OCI-LY1 (cell line): ENCODE measurements at regions not wholly inside any gene's neighbourhood (a gene's known extent, or its start where the extent isn't known, plus 50 kb on each side); places are given as distances from the start of the nearest gene placed in this dataset.

Experiments used
- H2AFZ ChIP-seq: fragments of 200-600 bp; sonication (generic), shearing (Covaris generic); 2 replicates; pipeline ENCODE4 v1.6.0; 2014; ENCODE audit warnings: antibody characterized with exemption, mild to moderate bottlenecking, low read length
- H3F3A ChIP-seq: fragments of 200-600 bp; sonication (generic), shearing (Covaris generic); 2 replicates; pipeline ENCODE4 v1.6.0; 2014; ENCODE audit warnings: mild to moderate bottlenecking, antibody characterized with exemption, low read length, moderate library complexity; ENCODE audit not compliant: insufficient read depth
- H3K27ac ChIP-seq: fragments of 200-600 bp; sonication (generic); 2 replicates; pipeline ENCODE4 v1.5.1; 2014; ENCODE audit warnings: low read length, mixed run types, mild to moderate bottlenecking, low read depth; ENCODE audit not compliant: poor library complexity, severe bottlenecking
- H3K27me3 ChIP-seq: fragments of 200-600 bp; sonication (generic); 2 replicates; pipeline ENCODE4 v1.6.0; 2014; ENCODE audit warnings: antibody characterized with exemption, mild to moderate bottlenecking, low read length, moderate library complexity; ENCODE audit not compliant: insufficient read depth
- H3K36me3 ChIP-seq: fragments of 200-600 bp; sonication (generic); 2 replicates; pipeline ENCODE4 v1.6.1; 2014; ENCODE audit warnings: mild to moderate bottlenecking, antibody characterized with exemption, low read length, moderate library complexity, mixed read lengths; ENCODE audit not compliant: insufficient read depth
- H3K4me1 ChIP-seq: fragments of 200-600 bp; sonication (generic); 2 replicates; pipeline ENCODE4 v1.5.1; 2014; ENCODE audit warnings: mild to moderate bottlenecking, low read length, moderate library complexity; ENCODE audit not compliant: insufficient read depth, severe bottlenecking
- H3K4me2 ChIP-seq: fragments of 200-600 bp; sonication (generic), shearing (Covaris generic); 2 replicates; pipeline ENCODE4 v1.6.1; 2014; ENCODE audit warnings: low read length
- H3K4me3 ChIP-seq: fragments of 200-600 bp; sonication (generic); 2 replicates; pipeline ENCODE4 v1.5.1; 2014; ENCODE audit warnings: low read length, low read depth, mild to moderate bottlenecking, mixed read lengths; ENCODE audit not compliant: poor library complexity, severe bottlenecking
- H3K79me2 ChIP-seq: fragments of 200-600 bp; shearing (Covaris generic); 2 replicates; pipeline ENCODE4 v1.6.1; 2016; ENCODE audit warnings: mixed run types, low read length, mixed read lengths; ENCODE audit not compliant: insufficient read depth
- H3K9ac ChIP-seq: fragments of 200-600 bp; sonication (generic), shearing (Covaris generic); 2 replicates; pipeline ENCODE4 v1.6.1; 2014; ENCODE audit warnings: mild to moderate bottlenecking, low read length, mixed read lengths
- H3K9me2 ChIP-seq: fragments of 200-600 bp; sonication (generic), shearing (Covaris generic); 2 replicates; pipeline ENCODE4 v1.6.1; 2014; ENCODE audit warnings: low read depth, mild to moderate bottlenecking, low read length, mixed read lengths
- H3K9me3 ChIP-seq: fragments of 200-600 bp; shearing (Covaris generic); 2 replicates; pipeline ENCODE4 v1.6.1; 2014; ENCODE audit warnings: low read length, mixed read lengths
- H4K20me1 ChIP-seq: fragments of 200-600 bp; sonication (generic), shearing (Covaris generic); 2 replicates; pipeline ENCODE4 v1.6.0; 2016; ENCODE audit warnings: mild to moderate bottlenecking, low read length; ENCODE audit not compliant: insufficient read depth
- CTCF ChIP-seq: fragments of 200-600 bp; sonication (generic), shearing (Covaris generic); IDR thresholded peaks from 2 replicates; pipeline ENCODE4 v1.5.1; 2017; ENCODE audit warnings: mild to moderate bottlenecking, antibody characterized with exemption, low read length, moderate library complexity, mixed read lengths
- EZH2 ChIP-seq: fragments of 200-600 bp; sonication (generic), shearing (Covaris generic); IDR thresholded peaks from 2 replicates; pipeline ENCODE4 v1.8.0; 2017; ENCODE audit warnings: borderline replicate concordance, mixed run types, mild to moderate bottlenecking, antibody characterized with exemption, low read length, moderate library complexity, mixed read lengths

DNA sequence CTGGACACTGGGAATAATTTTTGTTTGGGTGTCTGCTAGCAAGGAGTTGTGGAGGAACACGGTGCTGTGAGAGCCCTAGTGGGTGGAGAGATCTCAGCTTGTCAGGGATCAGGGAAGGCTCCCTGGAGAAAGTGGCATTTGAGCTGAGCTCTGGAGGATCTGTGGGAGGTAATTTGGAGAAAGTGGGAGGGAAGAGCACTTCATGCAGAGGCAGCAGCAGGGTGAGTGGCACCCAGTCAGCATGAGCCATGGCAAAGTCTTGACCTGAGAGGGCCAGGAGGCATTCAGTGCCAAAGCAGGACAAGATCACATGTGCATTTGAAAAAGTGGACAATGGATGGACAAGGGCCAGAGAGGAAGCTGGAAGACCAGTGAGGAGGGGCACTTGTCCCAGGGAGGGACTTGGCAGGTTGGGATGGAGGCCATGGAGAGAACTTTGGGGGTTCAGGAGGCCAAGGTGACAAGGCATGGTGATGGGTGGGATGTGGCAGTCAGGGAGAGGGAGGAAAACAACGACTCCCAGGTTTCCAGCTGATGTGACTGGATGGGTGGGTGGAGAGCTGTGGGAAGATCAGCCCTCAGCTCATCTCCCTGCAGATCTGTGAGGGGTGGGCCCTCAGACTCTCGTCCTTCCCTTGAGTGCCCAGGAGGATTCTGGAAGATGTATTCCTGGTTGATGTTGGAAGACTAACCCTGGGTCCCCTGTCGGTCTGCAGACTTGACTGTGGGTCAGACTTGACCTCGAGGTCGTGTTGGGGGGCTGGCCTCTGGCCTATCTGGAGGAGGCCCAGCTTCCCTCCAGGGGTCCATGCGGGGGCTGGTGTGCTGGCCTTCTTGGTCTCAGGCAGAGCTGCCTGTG lies 68.9 kb upstream of the PITX1 start:
- Histone ChIP-seq H3F3A (no peaks in the 10 kb centered on the region), H3K27me3 (no peaks in the 10 kb centered on the region), H3K4me1 (no peaks in the 10 kb centered on the region), H3K27ac (no peak overlapping the region), H3K9me2 (no peaks in the 10 kb centered on the region), H3K4me3 (no peak overlapping the region), H3K79me2 (no peaks in the 10 kb centered on the region), H3K9ac (no peak overlapping the region), H3K9me3 (no peaks in the 10 kb centered on the region), H2AFZ (no peak overlapping the region), H3K36me3 (no peaks in the 10 kb centered on the region), H3K4me2 (no peak overlapping the region), H4K20me1 (no peaks in the 10 kb centered on the region)
- TF ChIP-seq EZH2 (no peak), CTCF (no peak)

GRCh38 chr5:135100431-135100830 lies 66.4 kb upstream of the PITX1 start:
- Histone ChIP-seq H4K20me1 (no peaks in the 10 kb centered on the region), H3K79me2 (no peaks in the 10 kb centered on the region), H3K27me3 (no peaks in the 10 kb centered on the region), H3K4me3 (no peak overlapping the region), H3K36me3 (no peaks in the 10 kb centered on the region; the same call in 1 of the 2 replicates), H3K4me1 (no peaks in the 10 kb centered on the region), H3K4me2 (no peak overlapping the region), H3K9me3 (no peaks in the 10 kb centered on the region), H3K9ac (no peak overlapping the region), H3K27ac (no peak overlapping the region), H3F3A (no peaks in the 10 kb centered on the region), H3K9me2 (no peaks in the 10 kb centered on the region), H2AFZ (no peak overlapping the region)
- no peak for TF ChIP-seq EZH2
- no peak for TF ChIP-seq CTCF

- Histone ChIP-seq H3K36me3 (no peaks in the 10 kb centered on the region; the same call in 1 of the 2 replicates), H3K27me3 (no peaks in the 10 kb centered on the region), H3K4me2 (no peak overlapping the region), H3K9ac (no peak overlapping the region), H3K9me3 (no peaks in the 10 kb centered on the region), H2AFZ (no peak overlapping the region), H3K79me2 (no peaks in the 10 kb centered on the region), H3K4me1 (no peaks in the 10 kb centered on the region), H3F3A (no peaks in the 10 kb centered on the region), H4K20me1 (no peaks in the 10 kb centered on the region), H3K9me2 (no peaks in the 10 kb centered on the region), H3K27ac (no peak overlapping the region), H3K4me3 (no peak overlapping the region)
- no peak for TF ChIP-seq CTCF
- no peak for TF ChIP-seq EZH2
These were observed 66.0 kb upstream of the PITX1 start for GRCh38 chr5:135100011-135100410.
